ENCODE measurements at regions not wholly inside any gene's neighbourhood (a gene's known extent, or its start where the extent isn't known, plus 50 kb on each side); places are given as distances from the start of the nearest gene placed in this dataset.

GRCh38 chr6:63097222-63097621 lies 114.0 kb upstream of the FKBP1C start:
- TF ChIP-seq CTCF (IDR thresholded peaks at IDR 0.05; ENCODE audit: insufficient read depth, low read length) (no peak), POLR2AphosphoS5 (IDR thresholded peaks at IDR 0.05; ENCODE audit: low read depth) (no peak), GABPA (IDR thresholded peaks at IDR 0.05; ENCODE audit: low read depth) (no peak), REST (IDR thresholded peaks at IDR 0.05; ENCODE audit: insufficient replicate concordance, low read depth) (no peak), SPI1 (IDR thresholded peaks at IDR 0.05; ENCODE audit: borderline replicate concordance, low read depth) (no peak)
